Sigmoid colon (tissue), 3 donors: ENCODE measurements at regions not wholly inside any gene's neighbourhood (a gene's known extent, or its start where the extent isn't known, plus 50 kb on each side); places are given as distances from the start of the nearest gene placed in this dataset.

Experiments used
- CTCF ChIP-seq, 4 experiments: fragments of 450-650 bp in 3 of 4; fragments of 200-600 bp in 1 of 4; IDR thresholded peaks; one replicate each; pipeline ENCODE4 v1.5.1; 2016 to 2019; ENCODE audit warnings: antibody characterized with exemption in 4 of 4, mild to moderate bottlenecking in 3 of 4, moderate library complexity in 2 of 4
- POLR2A ChIP-seq, 2 donors: fragments of 450-650 bp; IDR thresholded peaks; one replicate each; pipeline ENCODE4 v1.6.1; 2016; ENCODE audit warnings: antibody characterized with exemption in 2 of 2, mild to moderate bottlenecking in 2 of 2, moderate library complexity in 2 of 2

DNA sequence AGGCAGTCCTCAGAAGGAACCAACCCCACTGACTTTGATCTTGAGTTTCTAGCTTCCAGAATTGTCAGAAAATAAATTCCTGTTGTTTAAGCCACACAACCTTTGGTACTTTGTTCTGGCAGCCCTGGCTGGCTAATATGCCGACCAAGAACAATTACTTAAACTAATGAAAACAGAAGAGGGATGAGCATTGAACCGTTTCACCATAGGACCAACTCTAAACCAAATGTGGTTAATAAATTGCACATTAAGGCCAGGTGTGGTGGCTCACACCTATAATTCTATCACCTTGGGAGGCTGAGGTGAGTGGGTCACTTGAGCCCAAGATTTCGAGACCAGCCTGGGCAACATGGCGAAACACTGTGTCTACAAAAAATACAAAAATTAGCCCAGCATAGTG is 160.9 kb upstream of the RAI14 start:
- TF ChIP-seq CTCF (IDR thresholded peaks at IDR 0.05) (no peak), POLR2A (IDR thresholded peaks at IDR 0.05) (no peak)
